IgD-negative memory B cell (primary cell): ENCODE measurements at regions not wholly inside any gene's neighbourhood (a gene's known extent, or its start where the extent isn't known, plus 50 kb on each side); places are given as distances from the start of the nearest gene placed in this dataset.
A peak's percentile ranks its signal among the peaks of the same experiment; 100 is the strongest.
"Not testable (repeated sequence)": the region's sequence is repeated elsewhere in the genome, so short reads cannot be mapped to it uniquely, and the experiment has no call there.

ENCODE experiments used
- H3K27ac Mint-ChIP-seq, 3 donors: one replicate each; pipeline ENCODE4 v1.8.0; 2020 to 2022; ENCODE audit warnings: mild to moderate bottlenecking in 3 of 3, mixed read lengths in 3 of 3, moderate library complexity in 1 of 3
- H3K27me3 Mint-ChIP-seq: one replicate; pipeline ENCODE4 v1.8.0; 2021; ENCODE audit warnings: mixed read lengths
- H3K36me3 Mint-ChIP-seq: one replicate; pipeline ENCODE4 v1.8.0; 2020; ENCODE audit warnings: mild to moderate bottlenecking, mixed read lengths
- H3K4me1 Mint-ChIP-seq, 3 donors: one replicate each; pipeline ENCODE4 v1.8.0; 2020 to 2022; ENCODE audit warnings: mixed read lengths in 3 of 3, mild to moderate bottlenecking in 1 of 3
- H3K4me3 Mint-ChIP-seq, 4 donors: one replicate each; pipeline ENCODE4 v1.8.0; 2020 to 2022; ENCODE audit warnings: mild to moderate bottlenecking in 4 of 4, mixed read lengths in 4 of 4, moderate library complexity in 3 of 4
- H3K9me3 Mint-ChIP-seq, 3 donors: one replicate each; pipeline ENCODE4 v1.8.0; 2020 to 2021; ENCODE audit warnings: mixed read lengths in 3 of 3, mild to moderate bottlenecking in 1 of 3

DNA sequence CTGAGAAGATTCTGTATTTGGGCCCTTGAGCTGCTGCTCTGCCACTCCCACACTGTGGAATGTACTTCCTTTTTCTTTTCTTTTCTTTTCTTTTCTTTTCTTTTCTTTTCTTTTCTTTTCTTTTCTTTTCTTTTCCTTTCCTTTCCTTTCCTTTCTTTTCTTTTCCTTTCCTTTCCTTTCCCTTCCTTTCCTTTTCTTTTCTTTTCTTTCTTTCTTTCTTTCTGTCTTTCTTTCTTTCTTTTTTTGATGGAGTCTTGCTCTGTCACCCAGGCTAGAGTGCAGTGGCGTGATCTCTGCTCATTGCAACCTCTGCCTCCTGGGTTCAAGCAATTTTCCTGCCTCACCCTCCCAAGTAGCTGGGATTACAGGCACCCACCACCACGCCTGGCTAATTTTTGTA lies 89.8 kb downstream of the DNAAF6 start:
- not testable (repeated sequence) for H3K4me3 Mint-ChIP-seq, H3K9me3 Mint-ChIP-seq, H3K27ac Mint-ChIP-seq, H3K27me3 Mint-ChIP-seq, H3K4me1 Mint-ChIP-seq, H3K36me3 Mint-ChIP-seq

DNA sequence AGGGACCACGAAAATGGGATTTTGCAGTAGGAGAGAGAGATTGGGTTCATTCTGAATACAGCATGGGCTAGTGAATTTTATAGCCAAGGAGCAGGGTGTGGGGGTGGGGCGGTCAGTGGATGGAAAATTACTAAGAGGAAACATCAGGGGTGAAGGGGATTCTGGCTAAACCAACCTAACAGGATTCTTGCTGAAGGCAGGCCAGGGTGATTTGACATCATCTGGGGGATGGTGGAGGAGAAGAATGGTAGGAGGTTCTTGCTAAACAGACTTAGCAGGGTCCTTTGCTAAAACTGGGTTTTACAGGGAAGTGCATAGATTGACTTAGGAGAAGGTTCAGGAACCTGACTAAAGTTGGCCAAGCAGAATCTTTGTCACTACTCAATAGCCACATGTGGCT lies 91.9 kb downstream of the DNAAF6 start:
- Mint-ChIP-seq H3K4me1 (peaks cover 0 to 2% (median 0%) of the 10 kb centered on the region in 3 donors), H3K9me3 (peaks cover 0 to 2% (median 1%) of the 10 kb centered on the region in 3 donors)

DNA sequence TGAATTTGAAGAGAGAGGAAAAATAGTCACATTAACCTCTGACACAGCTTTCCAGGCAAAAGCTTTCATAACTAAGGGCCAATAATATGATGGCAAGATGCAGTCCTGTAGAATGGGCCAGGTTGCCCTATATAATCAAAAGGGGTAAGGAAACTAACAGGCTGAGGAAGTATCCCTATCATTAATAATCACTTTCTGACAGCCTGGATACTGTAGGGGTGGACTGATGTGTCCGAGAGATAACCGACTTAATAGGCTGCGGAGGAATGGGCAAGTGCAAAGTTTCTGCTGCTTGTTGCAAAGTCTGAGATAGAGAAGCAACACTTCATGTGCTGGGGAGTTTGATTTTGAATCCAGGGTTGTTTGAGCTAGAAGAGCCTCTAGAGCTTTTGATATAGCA lies 94.8 kb downstream of the DNAAF6 start:
- peaks cover 0 to 5% (median 1%) of the 10 kb centered on the region in 3 donors for H3K9me3 Mint-ChIP-seq
- H3K36me3 Mint-ChIP-seq: peaks cover 2% of the 10 kb centered on the region
- no peaks in the 10 kb centered on the region for H3K27me3 Mint-ChIP-seq
- H3K27ac Mint-ChIP-seq: no peak overlapping the region
- no peak overlapping the region for H3K4me3 Mint-ChIP-seq
- H3K4me1 Mint-ChIP-seq: peaks cover 0 to 2% (median 0%) of the 10 kb centered on the region in 3 donors

More for the DNA sequence above, 91.9 kb downstream of the DNAAF6 start:
- no peak overlapping the region for H3K27ac Mint-ChIP-seq
- H3K4me3 Mint-ChIP-seq: no peak overlapping the region
- no peaks in the 10 kb centered on the region for H3K27me3 Mint-ChIP-seq
- peaks cover 2% of the 10 kb centered on the region for H3K36me3 Mint-ChIP-seq

DNA sequence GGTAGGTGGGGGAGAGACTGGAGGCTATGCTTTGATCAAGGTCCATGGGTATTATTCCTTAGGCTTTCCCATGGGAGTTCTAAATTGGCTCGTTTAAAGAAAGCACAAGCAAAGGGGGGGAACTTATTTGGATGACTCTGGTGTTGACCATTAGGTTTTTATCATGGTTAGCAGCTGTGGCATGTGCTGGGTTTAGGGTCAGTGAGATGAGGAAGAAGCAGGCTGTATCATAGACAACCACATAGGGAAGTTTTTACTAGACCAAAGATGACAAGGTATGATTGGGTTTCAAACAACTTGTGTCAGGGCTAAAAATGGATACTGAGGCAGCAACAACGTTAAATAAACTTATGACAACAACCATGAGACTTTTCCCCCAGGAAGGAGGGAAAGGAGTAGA lies 97.7 kb downstream of the DNAAF6 start:
- Mint-ChIP-seq H3K27me3 (no peaks in the 10 kb centered on the region), H3K4me1 (no peaks in the 10 kb centered on the region), H3K36me3 (no peaks in the 10 kb centered on the region), H3K9me3 (peaks cover 0 to 3% (median 0%) of the 10 kb centered on the region in 3 donors), H3K4me3 (no peak overlapping the region), H3K27ac (no peak overlapping the region)

DNA sequence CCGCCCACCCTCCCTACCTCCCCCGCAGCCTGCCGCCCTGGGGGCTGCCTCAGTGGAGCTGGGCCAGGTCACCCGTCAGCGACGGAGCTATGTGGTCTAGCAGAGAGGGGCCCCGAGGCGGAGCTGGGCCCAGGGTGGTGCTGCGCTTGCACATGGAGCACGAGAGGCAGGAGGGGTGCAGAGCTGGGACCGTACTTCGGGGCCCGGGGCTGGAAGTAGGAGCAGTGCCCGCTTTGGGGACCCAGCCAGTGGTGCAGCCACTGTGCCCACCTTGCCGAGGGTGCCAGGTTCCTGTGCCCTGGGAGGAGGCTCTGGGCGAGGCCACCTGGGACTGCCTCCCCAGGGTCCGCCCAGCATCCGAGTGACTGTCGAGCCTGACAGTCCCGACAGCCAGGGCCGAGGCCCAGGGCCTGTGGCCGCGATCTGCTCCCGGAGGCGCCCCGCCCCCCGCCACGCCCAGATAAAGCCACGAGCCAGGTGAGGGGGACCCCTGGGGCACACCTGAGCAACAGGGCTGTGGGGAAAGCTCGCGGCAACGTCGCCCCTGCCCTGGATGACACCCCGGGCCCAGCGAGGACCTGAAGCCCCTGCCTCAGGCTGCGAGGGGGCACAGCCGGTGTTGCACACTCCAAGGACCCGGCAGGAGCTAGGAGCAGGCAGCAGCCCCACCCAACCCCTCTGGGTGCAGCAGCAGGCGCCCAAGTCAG lies 117.5 kb downstream of the DNAAF6 start:
- Mint-ChIP-seq H3K36me3 (no peaks in the 10 kb centered on the region), H3K4me3 (no peak overlapping the region), H3K27ac (no peak overlapping the region), H3K4me1 (no peaks in the 10 kb centered on the region), H3K27me3 (peaks cover 5% of the 10 kb centered on the region), H3K9me3 (no peaks in the 10 kb centered on the region)

DNA sequence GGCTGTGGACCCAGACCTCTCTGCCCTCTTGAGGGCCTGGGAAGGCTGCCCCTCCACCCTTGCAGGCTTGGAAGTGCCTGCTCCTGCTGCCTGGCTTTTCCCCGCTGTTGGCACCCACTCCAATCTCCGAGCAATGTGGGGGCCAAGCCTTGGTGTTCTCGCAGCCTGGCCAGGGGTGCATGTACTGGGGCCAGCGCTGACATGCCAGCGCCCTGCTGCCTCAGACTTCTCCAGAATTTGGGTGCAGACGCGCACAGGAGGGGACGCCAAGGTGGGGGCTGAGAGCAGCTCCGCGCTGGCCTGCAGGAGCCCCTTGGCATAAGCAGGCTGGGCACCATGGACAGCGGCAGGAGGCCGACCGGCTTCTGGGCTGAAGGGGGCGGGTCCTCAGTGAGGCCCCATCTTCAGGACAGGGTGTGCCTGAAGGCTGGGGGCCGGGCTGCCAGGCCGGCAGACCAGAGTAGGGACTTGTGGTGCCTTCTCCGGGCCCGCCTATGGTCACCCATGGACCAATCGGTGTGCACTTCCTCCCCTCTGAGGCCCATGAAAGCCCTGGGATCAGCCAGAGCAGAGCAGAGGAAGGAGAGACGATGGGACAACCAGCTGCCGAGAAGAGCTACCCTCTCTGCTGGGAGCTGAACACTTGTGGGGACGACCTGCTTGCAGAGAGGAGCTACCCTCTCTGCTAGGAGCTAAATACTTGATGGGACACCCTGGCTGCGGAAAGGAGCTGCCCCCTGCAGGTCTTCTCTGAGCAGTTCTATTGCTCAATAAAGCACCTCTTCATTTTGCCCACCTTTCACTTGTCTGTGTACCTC lies 118.3 kb downstream of the DNAAF6 start:
- no peaks in the 10 kb centered on the region for H3K9me3 Mint-ChIP-seq
- H3K4me3 Mint-ChIP-seq: no peak overlapping the region
- H3K4me1 Mint-ChIP-seq: no peaks in the 10 kb centered on the region
- no peaks in the 10 kb centered on the region for H3K36me3 Mint-ChIP-seq
- peaks cover 3% of the 10 kb centered on the region for H3K27me3 Mint-ChIP-seq
- H3K27ac Mint-ChIP-seq: no peak overlapping the region

DNA sequence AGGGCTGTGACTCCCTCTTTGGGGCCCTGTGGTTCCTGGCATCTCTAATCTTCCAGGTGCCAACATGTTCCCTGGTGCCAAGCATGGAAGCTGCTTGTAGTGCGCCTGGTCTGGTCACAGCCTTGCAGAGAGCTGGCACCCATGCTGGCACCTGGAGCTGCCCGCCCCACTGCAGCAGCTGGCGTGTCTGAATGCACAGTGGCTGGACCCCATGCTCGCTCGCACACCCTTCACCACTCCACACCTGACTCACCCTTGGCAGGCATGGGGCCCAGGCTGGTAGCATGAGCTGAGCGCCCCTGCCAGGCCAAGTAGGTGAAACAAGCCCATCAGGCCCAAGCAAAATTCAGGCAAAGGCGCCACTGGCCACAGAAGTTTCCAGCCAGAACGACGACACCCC lies 119.1 kb downstream of the DNAAF6 start:
- H3K27ac Mint-ChIP-seq: no peak overlapping the region
- H3K4me1 Mint-ChIP-seq: no peaks in the 10 kb centered on the region
- no peak overlapping the region for H3K4me3 Mint-ChIP-seq
- H3K9me3 Mint-ChIP-seq: no peaks in the 10 kb centered on the region
- peaks cover 3% of the 10 kb centered on the region for H3K27me3 Mint-ChIP-seq
- no peaks in the 10 kb centered on the region for H3K36me3 Mint-ChIP-seq

DNA sequence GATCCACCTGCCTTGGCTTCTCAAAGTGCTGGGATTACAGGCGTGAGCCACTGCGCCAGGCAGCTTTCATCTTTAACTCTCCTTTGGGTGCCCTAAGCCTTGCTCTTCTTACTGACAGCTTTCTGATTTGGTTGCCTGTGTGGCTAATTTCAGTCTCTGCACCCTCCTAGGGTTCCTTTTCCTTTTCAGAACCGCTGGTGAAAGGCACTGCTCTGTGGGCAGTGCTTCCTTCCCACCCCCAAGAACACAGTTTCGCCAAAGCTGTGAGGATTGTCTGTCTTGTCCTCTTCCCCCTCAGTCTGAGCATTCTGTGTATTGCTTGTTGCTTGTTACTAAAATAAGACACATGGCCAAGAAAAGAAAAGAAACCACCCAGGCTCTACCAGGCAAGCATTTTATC lies 101.4 kb upstream of the FRMPD3 start:
- Mint-ChIP-seq H3K36me3 (peaks cover 2% of the 10 kb centered on the region), H3K4me3 (no peak overlapping the region), H3K27ac (no peak overlapping the region), H3K4me1 (no peaks in the 10 kb centered on the region), H3K9me3 (no peaks in the 10 kb centered on the region), H3K27me3 (peaks cover 6% of the 10 kb centered on the region)

DNA sequence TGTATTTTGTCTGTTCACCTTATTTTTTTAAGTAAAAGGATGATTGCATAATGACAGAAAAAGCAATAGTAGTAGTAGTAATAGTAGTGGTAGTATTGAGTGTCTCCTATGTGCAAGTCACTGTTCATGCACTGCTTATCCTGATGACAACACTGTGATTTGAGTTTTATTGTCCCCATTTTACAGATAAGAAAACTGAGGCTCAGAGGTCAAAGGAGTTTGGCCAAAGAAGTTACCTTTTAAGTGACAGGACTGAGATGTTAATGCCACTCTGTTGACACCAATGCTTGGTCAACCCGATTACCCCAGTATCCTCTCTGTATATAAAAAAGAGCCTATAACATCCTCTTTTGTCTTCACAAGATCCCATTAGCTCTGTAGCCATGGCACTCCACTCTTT lies 100.5 kb upstream of the FRMPD3 start:
- Mint-ChIP-seq H3K36me3 (peaks cover 2% of the 10 kb centered on the region), H3K4me1 (no peaks in the 10 kb centered on the region), H3K9me3 (no peaks in the 10 kb centered on the region), H3K4me3 (no peak overlapping the region), H3K27ac (no peak overlapping the region), H3K27me3 (peaks cover 6% of the 10 kb centered on the region)

DNA sequence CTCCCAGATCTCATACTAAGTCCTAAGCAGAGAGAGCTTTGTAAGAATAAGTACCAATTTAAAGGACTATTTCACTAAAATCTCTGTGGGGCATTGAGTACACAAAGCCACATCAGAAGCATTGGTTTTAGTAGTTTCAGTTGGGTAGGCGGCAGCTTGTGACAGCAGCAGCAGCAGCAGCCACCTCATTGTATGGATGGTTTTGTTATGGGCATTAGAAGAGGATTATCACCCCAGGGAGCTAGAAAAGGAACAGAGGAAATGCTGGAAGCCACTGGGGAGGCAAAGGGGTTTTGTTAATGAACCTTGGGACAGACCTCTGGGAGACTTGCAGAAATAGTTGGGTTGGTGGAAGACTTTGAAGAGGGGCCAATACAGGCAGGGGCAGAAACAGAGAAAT lies 93.9 kb upstream of the FRMPD3 start:
- no peaks in the 10 kb centered on the region for H3K4me1 Mint-ChIP-seq
- no peak overlapping the region for H3K27ac Mint-ChIP-seq
- H3K36me3 Mint-ChIP-seq: no peaks in the 10 kb centered on the region
- H3K9me3 Mint-ChIP-seq: no peaks in the 10 kb centered on the region
- H3K4me3 Mint-ChIP-seq: peak overlapping the region in 1 of 4 donors; percentile 4
- peaks cover 3% of the 10 kb centered on the region for H3K27me3 Mint-ChIP-seq

DNA sequence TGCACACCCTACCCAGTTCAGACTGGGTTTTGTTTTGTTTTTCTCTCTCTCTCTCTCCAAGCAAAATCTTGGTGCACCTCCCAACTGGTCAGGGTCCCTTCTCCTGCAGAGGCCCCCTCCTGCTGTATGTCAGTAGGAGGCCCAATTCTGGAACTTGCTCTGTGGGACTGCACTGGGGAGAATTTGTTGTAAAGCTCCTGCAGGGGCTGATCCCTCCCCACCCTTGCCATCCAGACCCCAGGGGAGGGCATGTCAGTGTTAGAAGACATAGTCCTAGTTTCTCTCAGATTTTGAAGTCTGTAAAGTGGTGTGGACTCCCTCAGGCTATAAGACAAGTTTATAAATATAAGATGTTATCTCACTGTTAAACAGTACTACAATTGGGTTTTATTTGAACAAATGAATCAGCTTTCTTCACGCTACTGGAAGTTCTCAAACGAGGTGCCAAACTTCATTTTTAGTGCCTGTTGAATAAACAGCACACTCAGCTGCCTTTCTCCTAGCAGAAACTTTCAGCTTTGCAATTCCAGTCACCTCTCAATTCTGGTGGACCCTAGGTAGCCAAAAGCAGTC lies 88.6 kb upstream of the FRMPD3 start:
- H3K4me1 Mint-ChIP-seq: no peaks in the 10 kb centered on the region

DNA sequence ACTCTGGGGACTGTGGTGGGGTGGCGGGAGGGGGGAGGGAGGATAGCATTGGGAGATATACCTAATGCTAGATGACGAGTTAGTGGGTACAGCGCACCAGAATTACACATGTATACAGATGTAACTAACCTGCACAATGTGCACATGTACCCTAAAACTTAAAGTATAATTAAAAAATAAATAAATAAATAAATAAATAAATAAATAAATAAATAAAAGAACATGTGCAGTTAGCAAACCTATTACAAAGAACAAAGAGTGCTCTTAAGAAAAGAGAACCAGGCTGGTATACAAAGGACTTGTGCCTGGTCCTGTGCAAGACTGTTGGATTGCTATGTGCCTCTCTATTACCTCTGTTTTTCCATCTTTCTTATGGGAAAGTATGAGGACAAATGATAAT lies 79.3 kb upstream of the FRMPD3 start:
- H3K36me3 Mint-ChIP-seq, H3K27me3 Mint-ChIP-seq, H3K27ac Mint-ChIP-seq, H3K4me3 Mint-ChIP-seq, H3K9me3 Mint-ChIP-seq, H3K4me1 Mint-ChIP-seq: not testable (repeated sequence)

More for the DNA sequence above, 88.6 kb upstream of the FRMPD3 start:
- Mint-ChIP-seq H3K4me3 (no peak overlapping the region), H3K9me3 (peaks cover 0 to 2% (median 0%) of the 10 kb centered on the region in 3 donors), H3K27ac (no peak overlapping the region), H3K36me3 (no peaks in the 10 kb centered on the region), H3K27me3 (peaks cover 3% of the 10 kb centered on the region)

DNA sequence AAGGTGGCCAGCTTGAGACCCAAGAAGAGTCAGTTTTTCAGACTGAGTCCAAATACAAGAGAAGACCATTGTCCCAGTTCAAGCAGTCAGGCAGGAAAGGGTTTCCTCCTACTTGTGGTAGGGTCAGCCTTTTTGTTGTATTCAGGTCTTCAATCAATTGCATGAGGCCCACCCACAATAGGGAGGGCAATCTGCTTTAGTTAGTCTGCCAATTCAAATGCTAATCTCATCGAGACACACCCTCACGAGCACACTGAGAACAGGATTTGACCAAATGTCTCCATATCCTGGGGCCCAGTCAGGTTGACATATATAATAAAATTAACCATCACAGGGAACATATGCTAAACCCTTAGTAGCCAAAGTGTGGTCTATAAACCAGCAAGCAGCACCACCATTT lies 75.3 kb upstream of the FRMPD3 start:
- H3K4me3 Mint-ChIP-seq: no peak overlapping the region
- H3K9me3 Mint-ChIP-seq: no peaks in the 10 kb centered on the region
- no peaks in the 10 kb centered on the region for H3K4me1 Mint-ChIP-seq
- H3K27ac Mint-ChIP-seq: peak overlapping the region in 1 of 3 donors; percentile 51
- H3K27me3 Mint-ChIP-seq: no peaks in the 10 kb centered on the region
- H3K36me3 Mint-ChIP-seq: no peaks in the 10 kb centered on the region

DNA sequence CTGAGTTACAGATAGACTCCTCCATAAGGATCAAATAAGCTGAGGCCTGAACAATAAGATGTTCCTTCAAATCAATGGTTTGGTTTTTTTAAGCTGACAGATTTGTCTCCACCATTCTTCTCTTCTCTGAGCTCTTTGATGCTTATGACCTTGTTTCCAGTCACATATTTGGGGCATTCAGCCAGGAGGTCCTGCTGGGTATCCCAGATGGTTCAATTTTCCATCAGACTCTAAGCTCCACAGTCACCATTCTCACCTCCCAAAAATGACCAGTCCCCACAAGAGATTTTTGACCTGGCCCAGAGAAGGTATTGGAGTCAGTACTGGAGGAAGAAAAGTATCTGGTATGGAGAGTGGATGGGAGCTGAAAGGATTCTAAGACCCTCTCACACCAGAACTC lies 74.6 kb upstream of the FRMPD3 start:
- Mint-ChIP-seq H3K27me3 (no peaks in the 10 kb centered on the region), H3K9me3 (no peaks in the 10 kb centered on the region), H3K36me3 (no peaks in the 10 kb centered on the region), H3K4me1 (no peaks in the 10 kb centered on the region), H3K4me3 (no peak overlapping the region), H3K27ac (no peak overlapping the region)

DNA sequence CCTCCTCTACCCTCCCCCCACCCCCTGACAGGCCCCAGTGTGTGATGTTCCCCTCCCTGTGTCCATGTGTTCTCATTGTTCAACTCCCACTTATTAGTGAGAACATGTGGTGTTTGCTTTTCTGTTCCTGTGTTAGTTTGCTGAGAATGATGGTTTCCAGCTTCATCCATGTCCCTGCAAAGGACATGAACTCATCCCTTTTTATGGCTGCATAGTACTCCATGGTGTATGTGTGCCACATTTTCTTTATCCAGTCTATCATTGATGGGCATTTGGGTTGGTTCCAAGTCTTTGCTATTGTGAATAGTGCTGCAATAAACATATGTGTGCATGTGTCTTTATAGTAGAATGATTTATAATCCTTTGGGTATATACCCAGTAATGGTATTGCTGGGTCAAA lies 73.3 kb upstream of the FRMPD3 start:
- H3K36me3 Mint-ChIP-seq, H3K4me1 Mint-ChIP-seq, H3K27ac Mint-ChIP-seq, H3K27me3 Mint-ChIP-seq, H3K4me3 Mint-ChIP-seq, H3K9me3 Mint-ChIP-seq: not testable (repeated sequence)
